ENCODE measurements at regions not wholly inside any gene's neighbourhood (a gene's known extent, or its start where the extent isn't known, plus 50 kb on each side); places are given as distances from the start of the nearest gene placed in this dataset.
"Not testable (repeated sequence)": the region's sequence is repeated elsewhere in the genome, so short reads cannot be mapped to it uniquely, and the experiment has no call there.

DNA sequence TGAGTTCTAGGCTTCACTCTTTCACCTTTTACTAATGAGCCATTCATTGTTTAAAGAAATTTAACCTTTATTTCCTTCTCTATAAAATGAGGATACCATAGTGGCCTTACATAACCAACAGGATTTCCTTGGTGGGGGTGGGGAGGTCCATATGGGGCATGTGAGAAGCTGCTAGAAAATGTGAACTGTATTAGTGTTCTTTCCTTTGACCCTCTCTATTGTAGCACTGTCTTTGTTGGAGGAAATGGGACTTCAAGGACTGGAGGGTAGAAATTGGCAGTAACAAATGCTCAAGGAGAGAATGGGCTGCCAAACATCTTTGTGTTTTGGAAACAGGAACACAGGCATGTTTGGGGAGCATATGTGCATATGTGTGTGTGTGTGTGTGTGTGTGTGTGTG, 468.7 kb upstream of the ZEB2 start:
- no peak overlapping the region for H3K4me3 Mint-ChIP-seq
- no peaks in the 10 kb centered on the region for H3K36me3 Mint-ChIP-seq (ENCODE audit: insufficient read depth)
- ATAC-seq (no peak), DNase-seq (no peak)
- H3K9me3 Mint-ChIP-seq, result peaks cover 19% of the 10 kb centered on the region
- no peaks in the 10 kb centered on the region for H3K27me3 Mint-ChIP-seq (ENCODE audit: low read depth)
- no peaks in the 10 kb centered on the region for H3K4me1 Mint-ChIP-seq (ENCODE audit: low read depth)

GRCh38 chr2:144986691-144987090, 466.8 kb upstream of the ZEB2 start:
- Mint-ChIP-seq H3K4me1 (ENCODE audit: low read depth) (no peaks in the 10 kb centered on the region), H3K9me3 (peaks cover 19% of the 10 kb centered on the region), H3K27me3 (ENCODE audit: low read depth) (no peaks in the 10 kb centered on the region), H3K4me3 (no peak overlapping the region), H3K36me3 (ENCODE audit: insufficient read depth) (no peaks in the 10 kb centered on the region)
- ATAC-seq (no peak), DNase-seq (no peak)

DNA sequence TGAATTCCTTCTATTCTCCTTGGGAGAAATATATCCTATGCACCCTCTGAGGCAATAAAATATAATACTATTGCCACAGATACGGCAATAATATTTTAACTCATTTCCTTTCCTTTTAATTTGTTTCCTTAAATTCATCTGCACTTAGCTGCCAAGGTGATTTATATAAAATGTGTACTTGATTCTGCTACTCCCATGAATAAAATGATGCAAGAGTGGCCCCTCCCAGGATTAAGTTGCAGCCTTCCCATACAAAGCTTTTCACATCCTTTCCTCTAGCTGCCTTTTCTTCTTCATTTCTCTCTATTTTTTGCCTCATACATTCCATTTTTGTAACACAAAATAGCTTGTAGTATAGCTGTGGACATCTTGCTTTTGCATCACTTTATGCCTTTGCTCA, 464.1 kb upstream of the ZEB2 start:
- Mint-ChIP-seq H3K4me3 (no peak overlapping the region), H3K36me3 (ENCODE audit: insufficient read depth) (no peaks in the 10 kb centered on the region), H3K9me3 (peaks cover 19% of the 10 kb centered on the region), H3K27me3 (ENCODE audit: low read depth) (no peaks in the 10 kb centered on the region), H3K4me1 (ENCODE audit: low read depth) (no peaks in the 10 kb centered on the region)
- no peak for DNase-seq
- ATAC-seq, result no peak

DNA sequence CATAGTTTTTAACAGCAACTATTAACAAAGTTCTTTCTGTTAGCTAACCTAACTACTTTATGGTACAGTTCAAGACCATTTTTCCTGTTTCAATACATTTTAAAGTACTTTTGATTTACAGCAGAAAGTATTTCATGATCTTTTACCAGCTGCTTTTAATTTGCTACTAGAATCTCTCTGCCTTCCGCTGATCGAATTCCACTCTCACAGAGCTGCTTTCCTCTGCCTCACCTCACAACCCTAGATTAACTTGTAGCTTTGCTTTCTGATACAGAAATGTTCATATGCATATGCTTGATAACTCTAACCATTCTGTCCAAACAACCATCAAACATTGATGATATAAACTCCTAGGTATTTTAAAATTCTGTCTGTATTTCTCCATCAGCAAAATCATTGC, 463.2 kb upstream of the ZEB2 start:
- Mint-ChIP-seq H3K4me3 (no peak overlapping the region), H3K27me3 (ENCODE audit: low read depth) (no peaks in the 10 kb centered on the region), H3K4me1 (ENCODE audit: low read depth) (no peaks in the 10 kb centered on the region), H3K9me3 (peaks cover 19% of the 10 kb centered on the region), H3K36me3 (ENCODE audit: insufficient read depth) (no peaks in the 10 kb centered on the region)
- ATAC-seq, result no peak
- no peak for DNase-seq

GRCh38 chr2:144982481-144982880, 462.6 kb upstream of the ZEB2 start:
- Mint-ChIP-seq H3K36me3 (ENCODE audit: insufficient read depth) (no peaks in the 10 kb centered on the region), H3K9me3 (peaks cover 19% of the 10 kb centered on the region), H3K27me3 (ENCODE audit: low read depth) (no peaks in the 10 kb centered on the region), H3K4me1 (ENCODE audit: low read depth) (no peaks in the 10 kb centered on the region), H3K4me3 (no peak overlapping the region)
- ATAC-seq, result no peak
- DNase-seq, result no peak

- H3K4me1 Mint-ChIP-seq (ENCODE audit: low read depth), result no peaks in the 10 kb centered on the region
- peaks cover 4% of the 10 kb centered on the region for H3K9me3 Mint-ChIP-seq
- H3K27me3 Mint-ChIP-seq (ENCODE audit: low read depth), result no peaks in the 10 kb centered on the region
- no peaks in the 10 kb centered on the region for H3K36me3 Mint-ChIP-seq (ENCODE audit: insufficient read depth)
- DNase-seq (no peak), ATAC-seq (no peak)
- H3K4me3 Mint-ChIP-seq, result no peak overlapping the region
Measured at GRCh38 chr2:144975881-144976280, 456.0 kb upstream of the ZEB2 start.

DNA sequence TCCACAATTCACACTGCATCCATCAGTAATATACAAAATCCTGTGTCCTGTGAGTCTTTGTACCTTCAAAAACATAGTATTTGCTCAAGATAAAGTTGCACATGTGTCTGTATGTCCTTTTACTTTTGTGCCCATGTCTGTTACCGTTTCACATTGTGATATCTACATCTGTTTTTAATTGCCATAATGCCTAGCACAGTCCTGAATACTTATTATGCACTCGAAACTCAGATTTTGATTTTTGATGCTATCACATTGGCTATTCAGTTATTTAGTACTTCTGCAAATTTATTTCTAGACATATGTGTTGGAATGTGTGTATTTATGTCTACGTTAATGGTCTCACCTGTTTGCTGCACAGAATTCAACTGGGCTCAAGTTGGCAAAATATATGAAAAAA, 452.8 kb upstream of the ZEB2 start:
- Mint-ChIP-seq H3K4me1 (ENCODE audit: low read depth) (no peaks in the 10 kb centered on the region), H3K4me3 (no peak overlapping the region), H3K36me3 (ENCODE audit: insufficient read depth) (no peaks in the 10 kb centered on the region), H3K27me3 (ENCODE audit: low read depth) (no peaks in the 10 kb centered on the region), H3K9me3 (peaks cover 7% of the 10 kb centered on the region)
- ATAC-seq (no peak), DNase-seq (no peak)

- H3K9me3 Mint-ChIP-seq, result peaks cover 7% of the 10 kb centered on the region
- H3K36me3 Mint-ChIP-seq (ENCODE audit: insufficient read depth), result no peaks in the 10 kb centered on the region
- ATAC-seq, result no peak
- no peak overlapping the region for H3K4me3 Mint-ChIP-seq
- no peaks in the 10 kb centered on the region for H3K4me1 Mint-ChIP-seq (ENCODE audit: low read depth)
- no peaks in the 10 kb centered on the region for H3K27me3 Mint-ChIP-seq (ENCODE audit: low read depth)
- DNase-seq, result no peak
Measured at GRCh38 chr2:144971786-144972335, 451.9 kb upstream of the ZEB2 start.

- not testable (repeated sequence) for H3K9me3 Mint-ChIP-seq; ATAC-seq; H3K4me1 Mint-ChIP-seq (ENCODE audit: low read depth); DNase-seq; H3K4me3 Mint-ChIP-seq; H3K36me3 Mint-ChIP-seq (ENCODE audit: insufficient read depth); H3K27me3 Mint-ChIP-seq (ENCODE audit: low read depth)
Measured at GRCh38 chr2:144970410-144970809, 450.5 kb upstream of the ZEB2 start.

- not testable (repeated sequence) for H3K36me3 Mint-ChIP-seq (ENCODE audit: insufficient read depth); ATAC-seq; DNase-seq; H3K4me3 Mint-ChIP-seq; H3K27me3 Mint-ChIP-seq (ENCODE audit: low read depth); H3K4me1 Mint-ChIP-seq (ENCODE audit: low read depth)
- H3K9me3 Mint-ChIP-seq, result peaks cover 13% of the 10 kb centered on the region
Measured at GRCh38 chr2:144969564-144969963, 449.6 kb upstream of the ZEB2 start.

DNA sequence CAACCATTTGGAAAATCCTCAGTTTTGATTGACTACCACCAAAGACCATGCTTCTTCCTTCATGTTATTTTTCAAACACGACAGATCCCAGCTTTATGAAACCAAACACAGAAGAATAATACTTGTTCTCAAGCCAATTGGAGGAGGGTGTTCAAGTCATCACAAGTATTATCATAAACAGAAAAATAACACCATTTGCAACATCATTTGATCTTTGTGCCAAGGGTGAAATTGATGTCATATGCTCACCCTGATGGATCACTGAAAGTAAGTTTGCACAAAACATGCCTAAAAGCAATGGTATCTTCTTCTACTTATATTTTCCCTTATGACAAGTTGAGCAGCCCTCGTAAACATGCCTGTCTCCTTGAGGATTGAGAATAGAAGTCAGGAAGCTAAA, 448.0 kb upstream of the ZEB2 start:
- H3K36me3 Mint-ChIP-seq (ENCODE audit: insufficient read depth), result no peaks in the 10 kb centered on the region
- DNase-seq, result no peak
- ATAC-seq, result no peak
- H3K4me3 Mint-ChIP-seq, result no peak overlapping the region
- H3K27me3 Mint-ChIP-seq (ENCODE audit: low read depth), result no peaks in the 10 kb centered on the region
- H3K4me1 Mint-ChIP-seq (ENCODE audit: low read depth), result no peaks in the 10 kb centered on the region
- peaks cover 11% of the 10 kb centered on the region for H3K9me3 Mint-ChIP-seq

DNA sequence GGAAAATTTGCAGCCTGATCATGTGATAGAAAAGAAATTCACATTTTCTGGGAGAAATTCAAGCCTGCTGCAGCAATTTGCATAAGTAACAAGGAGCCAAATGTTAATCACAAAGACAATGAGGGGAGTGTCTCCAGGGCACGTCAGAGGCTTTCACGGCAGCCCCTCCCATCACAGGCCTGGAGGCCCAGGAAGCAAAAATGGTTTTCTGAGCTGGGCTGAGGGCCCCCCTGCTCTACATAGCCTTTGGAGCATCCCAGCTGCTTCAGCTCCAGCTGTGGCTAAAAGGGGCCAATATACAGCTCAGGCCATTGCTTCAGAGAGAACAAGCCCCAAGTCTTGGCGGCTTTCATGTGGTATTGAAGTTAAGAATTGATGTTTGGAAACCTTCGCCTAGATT, 445.3 kb upstream of the ZEB2 start:
- Mint-ChIP-seq H3K4me1 (ENCODE audit: low read depth) (no peaks in the 10 kb centered on the region), H3K36me3 (ENCODE audit: insufficient read depth) (no peaks in the 10 kb centered on the region), H3K9me3 (peaks cover 8% of the 10 kb centered on the region)

DNA sequence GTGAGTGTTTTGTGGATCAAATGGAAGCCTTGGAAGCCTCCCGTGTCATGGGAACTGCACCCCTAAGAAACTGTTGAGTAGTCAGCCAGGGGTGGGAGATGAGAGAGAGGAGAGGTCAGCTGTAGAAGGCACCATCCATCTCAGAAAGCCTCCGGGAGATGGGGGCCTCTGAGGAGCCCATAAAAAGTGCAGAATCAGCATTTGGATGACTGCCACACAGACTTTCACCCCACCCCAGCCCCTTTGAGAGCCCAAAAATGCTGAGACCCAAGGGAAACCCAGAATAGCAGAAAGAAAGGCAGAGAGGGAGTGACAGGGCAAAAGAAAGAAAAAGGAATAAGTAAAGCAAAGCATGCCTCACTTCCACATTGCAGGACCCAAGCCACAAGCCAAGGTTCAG, 443.1 kb upstream of the ZEB2 start:
- DNase-seq (no peak), ATAC-seq (no peak)
- no peak overlapping the region for H3K4me3 Mint-ChIP-seq
- H3K9me3 Mint-ChIP-seq, result peaks cover 8% of the 10 kb centered on the region
- H3K36me3 Mint-ChIP-seq (ENCODE audit: insufficient read depth), result no peaks in the 10 kb centered on the region
- H3K4me1 Mint-ChIP-seq (ENCODE audit: low read depth), result no peaks in the 10 kb centered on the region
- H3K27me3 Mint-ChIP-seq (ENCODE audit: low read depth), result no peaks in the 10 kb centered on the region

More for the DNA sequence above, 445.3 kb upstream of the ZEB2 start:
- no peak for DNase-seq
- ATAC-seq, result no peak
- Mint-ChIP-seq H3K4me3 (no peak overlapping the region), H3K27me3 (ENCODE audit: low read depth) (no peaks in the 10 kb centered on the region)

- Mint-ChIP-seq H3K9me3 (peaks cover under 1% of the 10 kb centered on the region), H3K27me3 (ENCODE audit: low read depth) (no peaks in the 10 kb centered on the region), H3K36me3 (ENCODE audit: insufficient read depth) (no peaks in the 10 kb centered on the region), H3K4me3 (no peak overlapping the region), H3K4me1 (ENCODE audit: low read depth) (no peaks in the 10 kb centered on the region)
- DNase-seq (no peak), ATAC-seq (no peak)
Measured at GRCh38 chr2:144959416-144959815, 439.5 kb upstream of the ZEB2 start.

DNA sequence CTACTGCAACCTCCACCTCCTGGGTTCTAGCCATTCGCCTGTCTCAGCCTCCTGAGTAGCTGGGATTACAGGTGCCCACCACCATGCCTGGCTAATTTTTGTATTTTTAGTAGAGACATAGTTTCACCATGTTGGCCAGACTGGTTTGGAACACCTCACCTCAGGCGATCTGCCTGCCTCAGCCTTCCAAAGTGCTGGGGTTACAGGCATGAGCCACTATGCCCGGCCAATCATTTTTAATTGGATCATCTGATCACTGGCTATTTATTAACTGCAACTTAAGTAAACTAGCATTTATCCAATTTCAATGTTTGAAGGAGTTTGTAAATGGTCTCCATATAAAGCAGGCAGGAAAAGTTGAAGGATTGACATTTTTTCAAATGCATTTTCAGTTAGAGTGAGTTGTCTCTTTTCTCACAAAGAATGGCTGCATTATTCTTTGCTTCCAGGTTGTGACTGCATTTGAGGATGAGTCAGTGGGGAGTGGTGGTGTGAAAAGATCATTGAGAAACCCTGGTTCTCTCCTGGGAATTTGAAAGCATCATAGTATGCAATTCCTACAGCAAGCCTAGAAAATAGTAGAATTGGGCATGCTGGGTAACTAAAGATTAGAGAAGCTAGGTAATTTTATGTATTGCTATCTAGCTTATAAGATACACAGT, 431.1 kb upstream of the ZEB2 start:
- Mint-ChIP-seq H3K27me3 (ENCODE audit: low read depth) (no peaks in the 10 kb centered on the region), H3K4me3 (no peak overlapping the region), H3K9me3 (no peaks in the 10 kb centered on the region), H3K4me1 (ENCODE audit: low read depth) (no peaks in the 10 kb centered on the region), H3K36me3 (ENCODE audit: insufficient read depth) (no peaks in the 10 kb centered on the region)
- no peak for DNase-seq
- ATAC-seq, result no peak
